ENCODE measurements at regions not wholly inside any gene's neighbourhood (a gene's known extent, or its start where the extent isn't known, plus 50 kb on each side); places are given as distances from the start of the nearest gene placed in this dataset.

- H3K4me3 ChIP-seq (replicated peaks in 1 of 3; ENCODE audit: low read depth in 2 of 3, low read length in 3 of 3): no peak overlapping the region
- no peak overlapping the region for H3K4me2 ChIP-seq (replicated peaks; ENCODE audit: extremely low read depth, low read length, poor library complexity, severe bottlenecking)
- H3K9me3 ChIP-seq (replicated peaks in 1 of 2; ENCODE audit: control insufficient read depth in 1 of 2, insufficient read depth in 1 of 2, low read length in 2 of 2): no peaks in the 10 kb centered on the region
- H2AFZ ChIP-seq (ENCODE audit: insufficient read depth, low read depth, low read length, poor library complexity, severe bottlenecking): no peak overlapping the region
- H3K9ac ChIP-seq (ENCODE audit: insufficient read depth, low read length, poor library complexity, severe bottlenecking): no peak overlapping the region
- H4K20me1 ChIP-seq (ENCODE audit: insufficient read depth, low read length): no peaks in the 10 kb centered on the region
- H3K27me3 Mint-ChIP-seq (ENCODE audit: low read depth in 3 of 3): no peaks in the 10 kb centered on the region
- H3K36me3 Mint-ChIP-seq: no peaks in the 10 kb centered on the region
- intact Hi-C loops (cut with micrococcal nuclease): no loop called here
- H3K9me3 Mint-ChIP-seq: peaks cover 0 to 12% (median 2%) of the 10 kb centered on the region in 7 donors
- no peaks in the 10 kb centered on the region for H3K79me2 ChIP-seq (ENCODE audit: insufficient read depth, low read length)
- DNase-seq: no peak
- no peak overlapping the region for H3K27ac ChIP-seq (ENCODE audit: low read depth in 1 of 2, low read length in 2 of 2)
- WGBS (ENCODE audit: insufficient coverage): 75% methylated on average over 1 of the region's 2 CpGs
- no peak overlapping the region for H3K27ac Mint-ChIP-seq
- no peak for TF ChIP-seq CTCF (IDR thresholded peaks at IDR 0.05)
- no peaks in the 10 kb centered on the region for H3K36me3 ChIP-seq (replicated peaks in 1 of 2; ENCODE audit: control insufficient read depth in 1 of 2, insufficient read depth in 2 of 2, low read length in 2 of 2)
- H3K4me1 Mint-ChIP-seq: no peaks in the 10 kb centered on the region
- no peaks in the 10 kb centered on the region for H3K27me3 ChIP-seq (ENCODE audit: control insufficient read depth in 2 of 2, insufficient read depth in 2 of 2, low read length in 2 of 2)
- no peaks in the 10 kb centered on the region for H3K4me1 ChIP-seq (ENCODE audit: control insufficient read depth in 1 of 2, insufficient read depth in 2 of 2, low read length in 2 of 2)
- H3K4me3 Mint-ChIP-seq: no peak overlapping the region
These were observed 409.4 kb upstream of the PPP2R3A start for GRCh38 chr3:135556174-135556573.

GRCh38 chr3:135558150-135558783, 407.3 kb upstream of the PPP2R3A start:
- TF ChIP-seq CTCF (IDR thresholded peaks at IDR 0.05): no peak
- WGBS (ENCODE audit: insufficient coverage): 95% methylated on average over 3 of the region's 8 CpGs
- no peak overlapping the region for H3K4me2 ChIP-seq (replicated peaks; ENCODE audit: extremely low read depth, low read length, poor library complexity, severe bottlenecking)

More at GRCh38 chr3:135558150-135558783, 407.3 kb upstream of the PPP2R3A start:
- no peak overlapping the region for H3K4me3 Mint-ChIP-seq
- intact Hi-C loops (cut with micrococcal nuclease): no loop called here
- Histone ChIP-seq H3K79me2 (ENCODE audit: insufficient read depth, low read length) (no peaks in the 10 kb centered on the region), H2AFZ (ENCODE audit: insufficient read depth, low read depth, low read length, poor library complexity, severe bottlenecking) (no peak overlapping the region), H3K27me3 (ENCODE audit: control insufficient read depth in 2 of 2, insufficient read depth in 2 of 2, low read length in 2 of 2) (no peaks in the 10 kb centered on the region), H3K9me3 (replicated peaks in 1 of 2; ENCODE audit: control insufficient read depth in 1 of 2, insufficient read depth in 1 of 2, low read length in 2 of 2) (no peaks in the 10 kb centered on the region), H3K4me1 (ENCODE audit: control insufficient read depth in 1 of 2, insufficient read depth in 2 of 2, low read length in 2 of 2) (no peaks in the 10 kb centered on the region), H3K9ac (ENCODE audit: insufficient read depth, low read length, poor library complexity, severe bottlenecking) (no peak overlapping the region), H4K20me1 (ENCODE audit: insufficient read depth, low read length) (no peaks in the 10 kb centered on the region), H3K4me3 (replicated peaks in 1 of 3; ENCODE audit: low read depth in 2 of 3, low read length in 3 of 3) (no peak overlapping the region), H3K36me3 (replicated peaks in 1 of 2; ENCODE audit: control insufficient read depth in 1 of 2, insufficient read depth in 2 of 2, low read length in 2 of 2) (no peaks in the 10 kb centered on the region), H3K27ac (ENCODE audit: low read depth in 1 of 2, low read length in 2 of 2) (no peak overlapping the region)
- no peaks in the 10 kb centered on the region for H3K36me3 Mint-ChIP-seq
- peaks cover 0 to 12% (median 2%) of the 10 kb centered on the region in 7 donors for H3K9me3 Mint-ChIP-seq
- no peaks in the 10 kb centered on the region for H3K27me3 Mint-ChIP-seq (ENCODE audit: low read depth in 3 of 3)
- no peak overlapping the region for H3K27ac Mint-ChIP-seq
- no peak for DNase-seq
- H3K4me1 Mint-ChIP-seq: no peaks in the 10 kb centered on the region
